CD14-positive monocyte (primary cell): ENCODE measurements at regions not wholly inside any gene's neighbourhood (a gene's known extent, or its start where the extent isn't known, plus 50 kb on each side); places are given as distances from the start of the nearest gene placed in this dataset.

Source experiments
- DNase-seq, 3 donors: peaks; one replicate each; pipeline ENCODE4 v3.0.0-alpha.2; 2011 to 2022
- H2AFZ ChIP-seq: 2 replicates; pipeline ENCODE4 v1.6.0; 2012; ENCODE audit warnings: mild to moderate bottlenecking, low read depth, low read length, inconsistent platforms; ENCODE audit not compliant: insufficient read depth, poor library complexity, severe bottlenecking
- H3K27ac ChIP-seq, 2 donors: 1 replicate in 1 of 2; 2 replicates in 1 of 2; pipeline ENCODE4 v1.5.1; 2012 to 2013; ENCODE audit warnings: low read length in 2 of 2, control low read depth in 1 of 2, inconsistent platforms in 1 of 2, low read depth in 1 of 2, mild to moderate bottlenecking in 1 of 2
- H3K27me3 ChIP-seq, 2 donors: one replicate each; pipeline versions ENCODE4 v1.6.0 to v1.6.1; 2011 to 2013; ENCODE audit warnings: low read length in 2 of 2; ENCODE audit not compliant: control insufficient read depth in 2 of 2, insufficient read depth in 2 of 2
- H3K36me3 ChIP-seq, 2 donors: replicated peaks in 1 of 2; 1 replicate in 1 of 2; 2 replicates in 1 of 2; pipeline versions ENCODE4 v1.5.1 to v1.6.1; 2012 to 2013; ENCODE audit warnings: low read length in 2 of 2, control low read depth in 1 of 2, inconsistent platforms in 1 of 2, mild to moderate bottlenecking in 1 of 2; ENCODE audit not compliant: insufficient read depth in 2 of 2, control insufficient read depth in 1 of 2
- H3K4me1 ChIP-seq, 2 donors: 1 replicate in 1 of 2; 2 replicates in 1 of 2; pipeline versions ENCODE4 v1.5.1 to v1.6.1; 2012 to 2013; ENCODE audit warnings: low read length in 2 of 2, control low read depth in 1 of 2, inconsistent platforms in 1 of 2, mild to moderate bottlenecking in 1 of 2, moderate library complexity in 1 of 2; ENCODE audit not compliant: insufficient read depth in 2 of 2, control insufficient read depth in 1 of 2
- H3K4me2 ChIP-seq: replicated peaks from 2 replicates; pipeline ENCODE3; 2012; ENCODE audit warnings: low read length, moderate library complexity, mild to moderate bottlenecking; ENCODE audit not compliant: poor library complexity, severe bottlenecking; ENCODE audit errors: extremely low read depth
- H3K4me3 ChIP-seq, 3 experiments: fragments of 200-600 bp in 1 of 3; sonication (generic) in 1 of 3; replicated peaks in 1 of 3; 1 replicate in 2 of 3; 2 replicates in 1 of 3; pipeline ENCODE4 v1.5.1; 2011 to 2013; ENCODE audit warnings: low read length in 3 of 3, mild to moderate bottlenecking in 3 of 3, control low read depth in 2 of 3, low read depth in 2 of 3, inconsistent platforms in 1 of 3, moderate library complexity in 1 of 3
- H3K79me2 ChIP-seq: 2 replicates; pipeline ENCODE4 v1.6.0; 2012; ENCODE audit warnings: mild to moderate bottlenecking, control low read depth, inconsistent platforms, low read length, moderate library complexity; ENCODE audit not compliant: insufficient read depth
- H3K9ac ChIP-seq: 2 replicates; pipeline ENCODE4 v1.6.0; 2017; ENCODE audit warnings: low read length, mild to moderate bottlenecking; ENCODE audit not compliant: insufficient read depth, poor library complexity, severe bottlenecking
- H3K9me3 ChIP-seq, 2 donors: replicated peaks in 1 of 2; 1 replicate in 1 of 2; 2 replicates in 1 of 2; pipeline versions ENCODE4 v1.5.1 to v1.6.1; 2012 to 2013; ENCODE audit warnings: low read length in 2 of 2, control low read depth in 1 of 2; ENCODE audit not compliant: control insufficient read depth in 1 of 2, insufficient read depth in 1 of 2
- H4K20me1 ChIP-seq: 2 replicates; pipeline ENCODE4 v1.6.0; 2012; ENCODE audit warnings: mild to moderate bottlenecking, low read length, control low read depth, moderate library complexity; ENCODE audit not compliant: insufficient read depth
- H3K27ac Mint-ChIP-seq, 7 donors: one replicate each; pipeline ENCODE4 v1.8.0; 2020; ENCODE audit warnings: mild to moderate bottlenecking in 7 of 7, mixed read lengths in 7 of 7, moderate library complexity in 6 of 7, inconsistent platforms in 2 of 7
- H3K27me3 Mint-ChIP-seq, 3 donors: one replicate each; pipeline ENCODE4 v1.8.0; 2021 to 2022; ENCODE audit warnings: low read depth in 3 of 3, mild to moderate bottlenecking in 3 of 3, mixed read lengths in 3 of 3, moderate library complexity in 3 of 3, inconsistent platforms in 1 of 3
- H3K36me3 Mint-ChIP-seq, 2 donors: one replicate each; pipeline ENCODE4 v1.8.0; 2020; ENCODE audit warnings: mixed read lengths in 2 of 2, inconsistent platforms in 1 of 2, mild to moderate bottlenecking in 1 of 2
- H3K4me1 Mint-ChIP-seq: one replicate; pipeline ENCODE4 v1.8.0; 2020; ENCODE audit warnings: mild to moderate bottlenecking, mixed read lengths
- H3K4me3 Mint-ChIP-seq, 2 donors: one replicate each; pipeline ENCODE4 v1.8.0; 2020; ENCODE audit warnings: mild to moderate bottlenecking in 2 of 2, mixed read lengths in 2 of 2, moderate library complexity in 1 of 2
- H3K9me3 Mint-ChIP-seq, 7 donors: one replicate each; pipeline ENCODE4 v1.8.0; 2020 to 2022; ENCODE audit warnings: mixed read lengths in 7 of 7, mild to moderate bottlenecking in 6 of 7, moderate library complexity in 6 of 7, inconsistent platforms in 2 of 7
- CTCF ChIP-seq: fragments of 200-600 bp; IDR thresholded peaks from one replicate; pipeline ENCODE4 v1.8.0; 2022; ENCODE audit warnings: antibody characterized with exemption, mild to moderate bottlenecking
- WGBS: methylation state at CpG from one replicate; pipeline ENCODE4 v1.1.5; 2013; ENCODE audit warnings: missing lambda C conversion rate; ENCODE audit not compliant: insufficient coverage; 5-methylcytosine and 5-hydroxymethylcytosine counted together
- intact Hi-C, 2 donors: fragments of 100-400 bp; cut with micrococcal nuclease; formaldehyde crosslinking; loops; one replicate each; pipeline versions ENCODE4 v1.15.0 to v1.15.1; 2023

GRCh38 chr10:130230036-130230435 is 93.8 kb downstream of the GLRX3 start:
- no peaks in the 10 kb centered on the region for H3K4me1 ChIP-seq
- intact Hi-C loops: no loop called here
- no peaks in the 10 kb centered on the region for H3K36me3 ChIP-seq
- no peak overlapping the region for H2AFZ ChIP-seq
- H4K20me1 ChIP-seq: no peaks in the 10 kb centered on the region
- no peak for DNase-seq
- peaks cover 20 to 28% of the 10 kb centered on the region in 2 donors for H3K9me3 ChIP-seq
- H3K9ac ChIP-seq: no peak overlapping the region
- peaks cover 11 to 30% (median 11%) of the 10 kb centered on the region in 3 donors for H3K27me3 Mint-ChIP-seq
- H3K79me2 ChIP-seq: no peaks in the 10 kb centered on the region
- no peaks in the 10 kb centered on the region for H3K4me1 Mint-ChIP-seq
- H3K4me3 Mint-ChIP-seq: no peak overlapping the region
- no peak for TF ChIP-seq CTCF
- H3K4me2 ChIP-seq: no peak overlapping the region
- H3K9me3 Mint-ChIP-seq: peaks cover 11 to 32% (median 17%) of the 10 kb centered on the region in 7 donors
- H3K27ac Mint-ChIP-seq: no peak overlapping the region
- no peak overlapping the region for H3K4me3 ChIP-seq
- WGBS: 98% methylated on average over 5 of the region's 5 CpGs
- no peaks in the 10 kb centered on the region for H3K27me3 ChIP-seq
- H3K36me3 Mint-ChIP-seq: no peaks in the 10 kb centered on the region
- H3K27ac ChIP-seq: no peak overlapping the region

GRCh38 chr10:130230611-130231010 is 94.4 kb downstream of the GLRX3 start:
- no peak overlapping the region for H3K4me2 ChIP-seq
- no peak overlapping the region for H3K4me3 Mint-ChIP-seq
- H4K20me1 ChIP-seq: no peaks in the 10 kb centered on the region
- no peaks in the 10 kb centered on the region for H3K36me3 ChIP-seq
- no peak for DNase-seq
- peaks cover 20 to 26% of the 10 kb centered on the region in 2 donors for H3K9me3 ChIP-seq
- no peaks in the 10 kb centered on the region for H3K79me2 ChIP-seq
- H3K27ac Mint-ChIP-seq: no peak overlapping the region
- TF ChIP-seq CTCF: no peak
- no peaks in the 10 kb centered on the region for H3K27me3 ChIP-seq
- H3K4me1 ChIP-seq: no peaks in the 10 kb centered on the region
- intact Hi-C loops: no loop called here
- H2AFZ ChIP-seq: no peak overlapping the region
- WGBS: 94% methylated on average over 6 of the region's 6 CpGs
- H3K36me3 Mint-ChIP-seq: no peaks in the 10 kb centered on the region
- H3K27ac ChIP-seq: no peak overlapping the region
- no peak overlapping the region for H3K9ac ChIP-seq
- H3K4me3 ChIP-seq: no peak overlapping the region
- H3K27me3 Mint-ChIP-seq: peaks cover 11 to 34% (median 11%) of the 10 kb centered on the region in 3 donors
- H3K9me3 Mint-ChIP-seq: peaks cover 13 to 33% (median 15%) of the 10 kb centered on the region in 7 donors
- H3K4me1 Mint-ChIP-seq: no peaks in the 10 kb centered on the region
